HepG2 (cell line): ENCODE measurements at regions not wholly inside any gene's neighbourhood (a gene's known extent, or its start where the extent isn't known, plus 50 kb on each side); places are given as distances from the start of the nearest gene placed in this dataset.
A peak's percentile ranks its signal among the peaks of the same experiment; 100 is the strongest.

Experiments used
- ATAC-seq: fragments of 200-7000 bp; cut with Tn5 transposase; 3 replicates; pipeline ENCODE4 v1.9.1; 2020; ENCODE audit warnings: mild to moderate bottlenecking, moderate library complexity
- BruUV-seq: library from RNA; stranded (reverse); fragments of 400-500 nt; replicated peaks from 2 replicates; lab custom pipeline; 2021; lab: Mats Ljungman, UMichigan
- CTCF ChIA-PET: fragments of 300-600 bp; formaldehyde crosslinking; extraction: SDS; loops from one replicate; lab custom pipeline; 2021; ENCODE audit warnings: low total read pairs, inconsistent platforms, low intra/inter-chr PET ratio; lab: Yijun Ruan, JAX
- POLR2A ChIA-PET: fragments of 350-600 bp; sonication (Branson Sonifier 250); formaldehyde crosslinking; loops from one replicate; lab custom pipeline; 2020; ENCODE audit warnings: antibody characterized with exemption, inconsistent platforms; lab: Yijun Ruan, JAX
- DNase-seq: peaks from one replicate; pipeline ENCODE4 v3.0.0-alpha.2; 2015; ENCODE audit warnings: low spot score
- FAIRE-seq: peaks from 3 replicates; lab custom pipeline; 2011; peaks lifted over from hg19 to GRCh38; lab: Jason Lieb, UNC
- H2AFZ ChIP-seq: one replicate; pipeline ENCODE4 v1.6.1; 2011; ENCODE audit warnings: low read length, inconsistent platforms
- H3K27ac ChIP-seq: fragments of 300-600 bp; 3 replicates; pipeline ENCODE4 v1.8.0; 2011; ENCODE audit warnings: mixed run types, mild to moderate bottlenecking, mixed read lengths, low read length, inconsistent platforms; ENCODE audit not compliant: insufficient read depth; ENCODE audit errors: extremely low read length
- H3K27me3 ChIP-seq, 2 experiments: fragments of 200-600 bp in 1 of 2; 2 replicates in 1 of 2; 3 replicates in 1 of 2; pipeline versions ENCODE4 v1.6.0 to v1.8.0; 2011; ENCODE audit warnings: low read length in 2 of 2, mild to moderate bottlenecking in 2 of 2, moderate library complexity in 2 of 2, inconsistent platforms in 1 of 2; ENCODE audit not compliant: insufficient read depth in 2 of 2, control insufficient read depth in 1 of 2
- H3K36me3 ChIP-seq, 2 experiments: fragments of 200-600 bp in 1 of 2; replicated peaks in 1 of 2; 2 replicates in 1 of 2; 3 replicates in 1 of 2; pipeline versions ENCODE4 v1.5.1 to v1.8.0; 2011; ENCODE audit warnings: low read length in 2 of 2, inconsistent platforms in 1 of 2; ENCODE audit not compliant: insufficient read depth in 2 of 2, control insufficient read depth in 1 of 2
- H3K4me1 ChIP-seq: 2 replicates; pipeline ENCODE4 v1.5.1; 2012; ENCODE audit warnings: low read length, inconsistent platforms; ENCODE audit not compliant: insufficient read depth
- H3K4me2 ChIP-seq: 2 replicates; pipeline ENCODE4 v1.6.0; 2011; ENCODE audit warnings: low read depth, low read length, inconsistent platforms
- H3K4me3 ChIP-seq, 3 experiments: fragments of 200-600 bp in 1 of 3; sonication (generic), shearing (Covaris generic) in 1 of 3; replicated peaks in 1 of 3; 2 replicates each; pipeline ENCODE4 v1.5.1; 2011 to 2016; ENCODE audit warnings: low read length in 3 of 3, inconsistent platforms in 2 of 3, low read depth in 2 of 3, mild to moderate bottlenecking in 2 of 3, control low read depth in 1 of 3, mixed read lengths in 1 of 3; ENCODE audit not compliant: insufficient read depth in 1 of 3
- H3K79me2 ChIP-seq: one replicate; pipeline ENCODE4 v1.6.1; 2011; ENCODE audit warnings: low read length, inconsistent platforms; ENCODE audit not compliant: insufficient read depth
- H3K9ac ChIP-seq: 2 replicates; pipeline ENCODE4 v1.6.0; 2011; ENCODE audit warnings: mild to moderate bottlenecking, low read depth, low read length, inconsistent platforms; ENCODE audit not compliant: insufficient read depth
- H3K9me3 ChIP-seq: 2 replicates; pipeline ENCODE4 v1.5.1; 2012; ENCODE audit warnings: mild to moderate bottlenecking, low read length
- H4K20me1 ChIP-seq: 2 replicates; pipeline ENCODE4 v1.6.0; 2011; ENCODE audit warnings: inconsistent platforms, mild to moderate bottlenecking, low read length, moderate library complexity; ENCODE audit not compliant: insufficient read depth
- CHCHD3 ChIP-seq: sonication (generic); formaldehyde crosslinking; IDR thresholded peaks from 2 replicates; pipeline ENCODE4 v1.8.0; 2022; ENCODE audit warnings: mild to moderate bottlenecking, missing genetic modification reagents, moderate library complexity
- FOSL1 ChIP-seq: sonication (generic); formaldehyde crosslinking; IDR thresholded peaks from 2 replicates; pipeline ENCODE4 v1.9.0; 2021; ENCODE audit warnings: missing genetic modification reagents, borderline replicate concordance
- KIAA2018 ChIP-seq: sonication (generic); formaldehyde crosslinking; IDR thresholded peaks from 2 replicates; pipeline ENCODE4 v1.5.0; 2020; ENCODE audit warnings: mild to moderate bottlenecking, missing genetic modification reagents, borderline replicate concordance
- KLF6 ChIP-seq: IDR thresholded peaks from 2 replicates; pipeline ENCODE4 v1.8.0; 2016; ENCODE audit warnings: missing biosample characterization, missing genetic modification reagents
- MTA3 ChIP-seq: sonication (generic); formaldehyde crosslinking; IDR thresholded peaks from 2 replicates; pipeline ENCODE4 v1.4.0; 2020; ENCODE audit warnings: missing genetic modification reagents
- SALL1 ChIP-seq: sonication (generic); formaldehyde crosslinking; IDR thresholded peaks from 2 replicates; pipeline ENCODE4 v1.8.0; 2022; ENCODE audit warnings: mild to moderate bottlenecking, missing genetic modification reagents
- SRSF9 ChIP-seq: fragments of 200-400 bp; formaldehyde crosslinking; IDR thresholded peaks from 2 replicates; pipeline ENCODE4 v1.6.1; 2018; ENCODE audit warnings: borderline replicate concordance, mild to moderate bottlenecking, low read depth, low read length; ENCODE audit not compliant: insufficient read depth, poor library complexity, severe bottlenecking
- YY1 ChIP-seq: IDR thresholded peaks from 2 replicates; pipeline ENCODE4 v1.6.1; 2011; ENCODE audit warnings: low read length, low read depth, moderate library complexity, mild to moderate bottlenecking; ENCODE audit not compliant: insufficient read depth, insufficient replicate concordance
- ZMYM2 ChIP-seq: sonication (generic); formaldehyde crosslinking; IDR thresholded peaks from 2 replicates; pipeline ENCODE4 v1.8.0; 2022; ENCODE audit warnings: mild to moderate bottlenecking, missing genetic modification reagents
- ZNF251 ChIP-seq: sonication (generic); formaldehyde crosslinking; IDR thresholded peaks from 2 replicates; pipeline ENCODE4 v1.9.0; 2021; ENCODE audit warnings: mild to moderate bottlenecking, missing genetic modification reagents
- ZNF331 ChIP-seq: sonication (generic); formaldehyde crosslinking; IDR thresholded peaks from 2 replicates; pipeline ENCODE4 v1.4.0; 2020; ENCODE audit warnings: missing genetic modification reagents
- WGBS: methylation state at CpG from one replicate; pipeline ENCODE4 v1.1.6; 2017; ENCODE audit warnings: low lambda C conversion rate; 5-methylcytosine and 5-hydroxymethylcytosine counted together
- in situ Hi-C: cut with HindIII; loops from 2 replicates; pipeline ENCODE4 v1.10.0; 2017; ENCODE audit warnings: low pct_unique_long_range_greater_than_20kb; ENCODE audit not compliant: extremely low pct_ligation_motif_present
- intact Hi-C: fragments of 100-400 bp; cut with micrococcal nuclease; formaldehyde crosslinking; loops from one replicate; pipeline ENCODE4 v1.10.0; 2022; ENCODE audit not compliant: unreplicated experiment
- TF ChIP-seq, protein P1 (sequence below): IDR thresholded peaks from 2 replicates; pipeline ENCODE4 v1.6.1; 2016; ENCODE audit warnings: low read depth, borderline replicate concordance

DNA sequence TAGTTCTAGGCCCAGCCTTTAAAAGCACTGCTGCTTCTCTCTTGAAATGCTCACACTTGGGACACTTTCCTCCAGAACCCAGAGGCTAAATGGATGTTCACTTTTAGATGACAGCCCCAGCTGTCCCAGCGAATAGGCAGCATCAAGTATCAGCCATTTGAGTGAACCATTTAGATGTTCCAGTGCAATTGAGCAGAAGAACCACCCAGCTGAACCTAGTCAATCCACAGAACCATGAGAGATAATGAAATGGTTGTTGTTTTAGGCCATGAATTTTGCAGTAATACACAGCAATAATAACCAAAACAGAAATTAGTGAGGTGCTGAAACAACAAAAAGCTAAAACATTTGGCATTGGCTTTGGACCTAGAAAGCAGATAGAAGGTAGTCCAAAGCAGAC is 273.9 kb downstream of the ETV1 start:
- Histone ChIP-seq H3K4me3 (no peak overlapping the region), H3K79me2 (no peaks in the 10 kb centered on the region), H3K36me3 (no peaks in the 10 kb centered on the region), H3K27me3 (no peaks in the 10 kb centered on the region), H4K20me1 (no peaks in the 10 kb centered on the region), H3K9me3 (peaks cover 87% of the 10 kb centered on the region), H3K4me1 (no peaks in the 10 kb centered on the region), H3K9ac (no peak overlapping the region), H2AFZ (no peak overlapping the region), H3K4me2 (no peak overlapping the region), H3K27ac (no peak overlapping the region)
- WGBS, result 0% methylated on average over 1 of the region's 1 CpG
- in situ Hi-C loops (no loop called here), intact Hi-C loops (no loop called here)
- DNase-seq (no peak), FAIRE-seq (no peak), ATAC-seq (no peak)
- BruUV-seq, result no TSS peak
- CTCF ChIA-PET, result no interaction called here
- POLR2A ChIA-PET, result no interaction called here
- TF ChIP-seq KLF6 (CRISPR knock-in tag) (no peak), ZNF331 (peak; percentile 62; the same call in 1 of the 2 replicates), MTA3 (no peak)
- TF ChIP-seq, protein P1, sequence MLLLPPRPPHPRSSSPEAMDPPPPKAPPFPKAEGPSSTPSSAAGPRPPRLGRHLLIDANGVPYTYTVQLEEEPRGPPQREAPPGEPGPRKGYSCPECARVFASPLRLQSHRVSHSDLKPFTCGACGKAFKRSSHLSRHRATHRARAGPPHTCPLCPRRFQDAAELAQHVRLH (CRISPR knock-in tag), result no peak
- TF ChIP-seq, all 625 proteins: peak for 1

DNA sequence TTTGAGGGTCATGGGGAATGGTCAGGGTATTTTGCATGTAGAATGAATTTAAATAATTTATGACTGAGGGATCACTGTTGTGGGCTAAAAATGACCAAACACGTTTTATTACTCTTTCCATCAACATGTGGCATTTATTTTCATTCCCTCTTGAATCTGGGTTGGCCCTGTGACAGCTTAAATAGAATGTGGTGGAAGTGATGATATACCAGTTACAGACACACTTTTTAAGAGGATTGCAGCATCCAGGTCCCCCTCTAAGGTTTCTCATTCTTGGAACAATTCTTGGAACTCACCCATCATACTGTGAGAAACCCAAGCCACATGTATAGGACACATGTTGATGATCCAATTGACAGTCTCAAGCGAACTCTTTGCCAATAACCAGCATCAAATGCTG is 272.4 kb downstream of the ETV1 start:
- no TSS peak for BruUV-seq
- Histone ChIP-seq H3K79me2 (no peaks in the 10 kb centered on the region), H3K4me3 (no peak overlapping the region), H3K4me1 (no peaks in the 10 kb centered on the region), H3K9ac (no peak overlapping the region), H3K27me3 (no peaks in the 10 kb centered on the region), H3K4me2 (no peak overlapping the region), H2AFZ (no peak overlapping the region), H3K27ac (no peak overlapping the region), H4K20me1 (no peaks in the 10 kb centered on the region), H3K9me3 (peaks cover 76% of the 10 kb centered on the region), H3K36me3 (no peaks in the 10 kb centered on the region)
- POLR2A ChIA-PET, result no interaction called here
- in situ Hi-C loops (no loop called here), intact Hi-C loops (no loop called here)
- no peak for FAIRE-seq
- WGBS, result 0% methylated on average over 2 of the region's 2 CpGs
- DNase-seq, result no peak
- no peak for ATAC-seq
- CTCF ChIA-PET, result no interaction called here
- TF ChIP-seq SRSF9 (no peak), CHCHD3 (CRISPR knock-in tag) (no peak), KIAA2018 (CRISPR knock-in tag) (no peak), ZMYM2 (CRISPR knock-in tag) (no peak), SALL1 (CRISPR knock-in tag) (no peak), YY1 (no peak), FOSL1 (CRISPR knock-in tag) (no peak), ZNF251 (CRISPR knock-in tag) (no peak)
